Osteoblast (primary cell): ENCODE measurements at regions not wholly inside any gene's neighbourhood (a gene's known extent, or its start where the extent isn't known, plus 50 kb on each side); places are given as distances from the start of the nearest gene placed in this dataset.

Source experiments
- DNase-seq: peaks from one replicate; pipeline ENCODE4 v3.0.0; 2011; ENCODE audit warnings: low spot score, mixed read lengths; ENCODE audit not compliant: insufficient read length; ENCODE audit errors: missing footprints
- H2AFZ ChIP-seq: 2 replicates; pipeline ENCODE4 v1.6.0; 2011; ENCODE audit warnings: mild to moderate bottlenecking, low read length
- H3K27ac ChIP-seq: 2 replicates; pipeline ENCODE4 v1.5.1; 2011; ENCODE audit warnings: mild to moderate bottlenecking, low read depth, low read length, moderate library complexity
- H3K27me3 ChIP-seq: 2 replicates; pipeline ENCODE4 v1.6.0; 2012; ENCODE audit warnings: mild to moderate bottlenecking, control low read depth, inconsistent platforms, low read length, moderate library complexity; ENCODE audit not compliant: insufficient read depth
- H3K36me3 ChIP-seq: 2 replicates; pipeline ENCODE4 v1.5.1; 2011; ENCODE audit warnings: mild to moderate bottlenecking, low read length, control low read depth, moderate library complexity; ENCODE audit not compliant: insufficient read depth
- H3K4me1 ChIP-seq: 2 replicates; pipeline ENCODE4 v1.5.1; 2011; ENCODE audit warnings: mild to moderate bottlenecking, low read length, control low read depth, moderate library complexity; ENCODE audit not compliant: insufficient read depth
- H3K4me2 ChIP-seq: 2 replicates; pipeline ENCODE4 v1.6.0; 2011; ENCODE audit warnings: mild to moderate bottlenecking, low read length; ENCODE audit not compliant: insufficient read depth
- H3K4me3 ChIP-seq: fragments of 200-600 bp; sonication (generic); 3 replicates; pipeline ENCODE4 v1.5.1; 2012; ENCODE audit warnings: mild to moderate bottlenecking, low read length, inconsistent platforms; ENCODE audit not compliant: insufficient read depth
- H3K79me2 ChIP-seq: 2 replicates; pipeline ENCODE4 v1.6.0; 2012; ENCODE audit warnings: mild to moderate bottlenecking, low read length, control low read depth, inconsistent platforms; ENCODE audit not compliant: insufficient read depth
- H3K9me3 ChIP-seq: 2 replicates; pipeline ENCODE4 v1.5.1; 2011; ENCODE audit warnings: low read depth, low read length, control low read depth
- H4K20me1 ChIP-seq: 2 replicates; pipeline ENCODE4 v1.6.0; 2012; ENCODE audit warnings: mild to moderate bottlenecking, low read length, control low read depth; ENCODE audit not compliant: insufficient read depth
- TF ChIP-seq, protein P1 (sequence below): IDR thresholded peaks from 2 replicates; pipeline ENCODE4 v1.5.1; 2011; ENCODE audit warnings: mild to moderate bottlenecking, low read depth, low read length, moderate library complexity; ENCODE audit errors: extremely low read depth

GRCh38 chr12:90510948-90511347 lies 444.0 kb downstream of the CCER1 start:
- Histone ChIP-seq H3K27me3 (no peaks in the 10 kb centered on the region), H4K20me1 (no peaks in the 10 kb centered on the region), H3K4me3 (no peak overlapping the region), H3K79me2 (no peaks in the 10 kb centered on the region), H3K27ac (no peak overlapping the region), H3K9me3 (no peaks in the 10 kb centered on the region), H3K4me1 (peaks cover 9% of the 10 kb centered on the region), H2AFZ (peak overlapping the region; percentile 23), H3K4me2 (no peak overlapping the region), H3K36me3 (no peaks in the 10 kb centered on the region)
- TF ChIP-seq, protein P1, sequence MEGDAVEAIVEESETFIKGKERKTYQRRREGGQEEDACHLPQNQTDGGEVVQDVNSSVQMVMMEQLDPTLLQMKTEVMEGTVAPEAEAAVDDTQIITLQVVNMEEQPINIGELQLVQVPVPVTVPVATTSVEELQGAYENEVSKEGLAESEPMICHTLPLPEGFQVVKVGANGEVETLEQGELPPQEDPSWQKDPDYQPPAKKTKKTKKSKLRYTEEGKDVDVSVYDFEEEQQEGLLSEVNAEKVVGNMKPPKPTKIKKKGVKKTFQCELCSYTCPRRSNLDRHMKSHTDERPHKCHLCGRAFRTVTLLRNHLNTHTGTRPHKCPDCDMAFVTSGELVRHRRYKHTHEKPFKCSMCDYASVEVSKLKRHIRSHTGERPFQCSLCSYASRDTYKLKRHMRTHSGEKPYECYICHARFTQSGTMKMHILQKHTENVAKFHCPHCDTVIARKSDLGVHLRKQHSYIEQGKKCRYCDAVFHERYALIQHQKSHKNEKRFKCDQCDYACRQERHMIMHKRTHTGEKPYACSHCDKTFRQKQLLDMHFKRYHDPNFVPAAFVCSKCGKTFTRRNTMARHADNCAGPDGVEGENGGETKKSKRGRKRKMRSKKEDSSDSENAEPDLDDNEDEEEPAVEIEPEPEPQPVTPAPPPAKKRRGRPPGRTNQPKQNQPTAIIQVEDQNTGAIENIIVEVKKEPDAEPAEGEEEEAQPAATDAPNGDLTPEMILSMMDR: no peak
- no peak for DNase-seq

- Histone ChIP-seq H3K4me1 (no peaks in the 10 kb centered on the region), H3K36me3 (no peaks in the 10 kb centered on the region), H3K4me2 (no peak overlapping the region), H2AFZ (no peak overlapping the region), H3K27ac (no peak overlapping the region), H3K9me3 (no peaks in the 10 kb centered on the region), H3K4me3 (no peak overlapping the region), H4K20me1 (no peaks in the 10 kb centered on the region), H3K27me3 (no peaks in the 10 kb centered on the region), H3K79me2 (no peaks in the 10 kb centered on the region)
- no peak for DNase-seq
- TF ChIP-seq, protein P1: no peak
These were observed 450.2 kb downstream of the CCER1 start for GRCh38 chr12:90504806-90505205.

DNA sequence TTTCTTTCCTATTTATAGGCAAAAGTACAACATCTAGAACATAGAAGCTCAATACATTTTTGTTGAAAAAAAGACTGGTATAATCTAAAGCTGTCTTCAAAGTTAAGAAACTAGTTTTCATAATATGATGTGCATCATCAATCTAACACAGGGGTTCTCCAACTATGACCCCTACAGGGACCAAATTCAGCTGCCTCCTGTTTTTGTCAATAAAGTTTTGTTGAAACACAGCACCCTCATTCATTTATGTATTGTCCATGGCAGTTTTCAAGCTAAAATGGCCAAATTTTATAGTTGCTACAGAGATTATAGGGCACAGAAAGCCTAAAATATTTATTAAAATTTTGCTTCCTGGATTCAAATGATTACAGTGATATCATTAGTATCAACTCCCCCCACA lies 452.9 kb downstream of the CCER1 start:
- no peaks in the 10 kb centered on the region for H3K4me1 ChIP-seq
- H3K27ac ChIP-seq: no peak overlapping the region
- no peak for DNase-seq

GRCh38 chr12:90501412-90501811 lies 453.6 kb downstream of the CCER1 start:
- Histone ChIP-seq H3K36me3 (no peaks in the 10 kb centered on the region), H3K4me3 (no peak overlapping the region), H2AFZ (no peak overlapping the region), H3K4me1 (no peaks in the 10 kb centered on the region), H3K27me3 (no peaks in the 10 kb centered on the region), H3K79me2 (no peaks in the 10 kb centered on the region), H3K9me3 (no peaks in the 10 kb centered on the region), H3K4me2 (no peak overlapping the region), H3K27ac (no peak overlapping the region), H4K20me1 (no peaks in the 10 kb centered on the region)
- TF ChIP-seq, protein P1: no peak
- DNase-seq: no peak

More for the DNA sequence above, 452.9 kb downstream of the CCER1 start:
- no peak overlapping the region for H3K4me2 ChIP-seq
- no peaks in the 10 kb centered on the region for H3K9me3 ChIP-seq
- H3K4me3 ChIP-seq: no peak overlapping the region
- no peak overlapping the region for H2AFZ ChIP-seq
- no peaks in the 10 kb centered on the region for H3K36me3 ChIP-seq
- TF ChIP-seq, protein P1: no peak
- H3K79me2 ChIP-seq: no peaks in the 10 kb centered on the region
- no peaks in the 10 kb centered on the region for H3K27me3 ChIP-seq
- no peaks in the 10 kb centered on the region for H4K20me1 ChIP-seq
